ENCODE measurements at regions not wholly inside any gene's neighbourhood (a gene's known extent, or its start where the extent isn't known, plus 50 kb on each side); places are given as distances from the start of the nearest gene placed in this dataset.
A peak's percentile ranks its signal among the peaks of the same experiment; 100 is the strongest.

DNA sequence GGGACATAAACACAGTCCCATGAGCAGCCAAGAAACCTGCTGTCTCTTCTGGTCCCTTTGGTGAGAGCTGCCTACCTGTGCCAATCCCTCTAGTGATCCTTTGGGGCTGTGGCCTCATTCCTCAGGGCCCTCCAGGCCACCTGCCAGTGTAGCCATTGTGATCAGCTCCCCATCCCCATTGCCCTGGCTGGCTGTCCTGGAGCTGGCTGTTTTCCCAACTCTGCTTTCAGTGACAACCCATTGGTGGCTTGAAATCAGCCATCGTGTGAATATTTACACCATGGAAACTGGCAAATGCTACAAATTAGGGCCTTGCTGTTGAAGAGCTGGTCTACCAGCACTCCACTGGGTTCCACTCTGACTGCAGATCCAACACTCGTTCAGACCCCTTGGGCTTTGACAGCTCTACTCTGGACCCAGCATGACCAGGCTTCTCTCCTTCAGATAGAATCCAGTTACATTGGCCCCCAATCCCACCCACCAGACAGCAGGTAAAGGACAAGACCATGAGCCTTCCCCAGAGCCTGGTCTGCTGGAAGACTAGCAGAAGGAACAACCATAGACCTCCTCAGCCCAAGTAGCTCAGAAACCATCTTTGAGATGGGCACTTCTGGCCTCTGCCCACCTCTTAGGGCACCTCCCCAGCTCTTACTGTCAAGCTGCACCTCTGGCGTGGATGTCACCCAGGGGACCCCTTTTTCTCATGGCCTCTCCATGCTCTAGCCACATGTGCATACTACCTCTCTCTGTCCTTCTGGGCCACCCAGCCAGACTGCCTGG, 69.2 kb upstream of the NEK6 start:
- ChIA-PET CTCF (interaction anchor here (1.1 to 2.4 kb wide), 3 partner anchors 8 to 62 kb away, joined by 3 to 11 read pairs (median 4); no protein-coding TSS in a partner anchor), POLR2A (interaction anchor here (1.8 kb wide), 1 partner anchor 9 kb away, joined by 3 read pairs; no protein-coding TSS in a partner anchor)
- Histone ChIP-seq H3K36me3 (ENCODE audit: control insufficient read depth in 4 of 4, insufficient read depth in 4 of 4, low read length in 3 of 4) (no peaks in the 10 kb centered on the region), H3K27ac (ENCODE audit: insufficient read depth in 1 of 2, low read depth in 1 of 2, low read length in 2 of 2, poor library complexity in 1 of 2, severe bottlenecking in 2 of 2) (no peak overlapping the region), H3K4me1 (ENCODE audit: control extremely low read depth in 1 of 4, control insufficient read depth in 4 of 4, insufficient read depth in 4 of 4, low read length in 3 of 4) (no peaks in the 10 kb centered on the region), H3K27me3 (replicated peaks in 2 of 5; ENCODE audit: control insufficient read depth in 4 of 5, insufficient read depth in 5 of 5, low read length in 4 of 5) (no peaks in the 10 kb centered on the region), H3K9me3 (ENCODE audit: control extremely low read depth in 1 of 5, control insufficient read depth in 4 of 5, insufficient read depth in 2 of 5, low read depth in 1 of 5, low read length in 4 of 5) (no peaks in the 10 kb centered on the region), H3K4me3 (ENCODE audit: control insufficient read depth in 1 of 7, extremely low read depth in 1 of 7, insufficient read depth in 4 of 7, low read depth in 2 of 7, low read length in 6 of 7) (no peak overlapping the region)
- 100% methylated on average over 2 of the region's 3 CpGs for WGBS (ENCODE audit: insufficient coverage)
- no peak for DNase-seq

DNA sequence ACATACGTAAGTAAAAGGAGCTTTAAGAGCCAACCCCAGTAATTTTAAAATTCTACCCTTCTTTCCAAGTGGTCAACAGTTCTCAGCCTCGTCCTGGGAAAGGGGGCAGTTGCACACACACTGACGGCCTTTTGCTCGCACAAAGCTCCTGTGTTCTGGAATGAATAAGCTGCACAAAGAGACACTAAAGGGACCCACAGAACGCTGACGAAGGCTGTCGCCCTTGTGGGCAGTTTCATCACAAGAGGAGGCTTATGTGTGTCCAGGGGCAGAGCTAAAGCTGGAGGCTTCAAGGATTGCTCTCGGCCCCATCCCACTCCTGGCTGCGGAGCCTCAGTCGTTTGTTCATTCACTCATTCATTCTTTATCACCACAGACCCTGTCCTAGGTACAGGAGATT, 67.0 kb upstream of the NEK6 start:
- WGBS (ENCODE audit: insufficient coverage): 100% methylated on average over 6 of the region's 10 CpGs
- Histone ChIP-seq H3K4me3 (ENCODE audit: control insufficient read depth in 1 of 7, extremely low read depth in 1 of 7, insufficient read depth in 4 of 7, low read depth in 2 of 7, low read length in 6 of 7) (no peak overlapping the region), H3K27ac (ENCODE audit: insufficient read depth in 1 of 2, low read depth in 1 of 2, low read length in 2 of 2, poor library complexity in 1 of 2, severe bottlenecking in 2 of 2) (no peak overlapping the region), H3K4me1 (ENCODE audit: control extremely low read depth in 1 of 4, control insufficient read depth in 4 of 4, insufficient read depth in 4 of 4, low read length in 3 of 4) (no peaks in the 10 kb centered on the region), H3K36me3 (ENCODE audit: control insufficient read depth in 4 of 4, insufficient read depth in 4 of 4, low read length in 3 of 4) (no peaks in the 10 kb centered on the region), H3K27me3 (replicated peaks in 2 of 5; ENCODE audit: control insufficient read depth in 4 of 5, insufficient read depth in 5 of 5, low read length in 4 of 5) (no peaks in the 10 kb centered on the region), H3K9me3 (ENCODE audit: control extremely low read depth in 1 of 5, control insufficient read depth in 4 of 5, insufficient read depth in 2 of 5, low read depth in 1 of 5, low read length in 4 of 5) (peaks cover 0 to 2% (median 0%) of the 10 kb centered on the region in 5 experiments)
- no peak for DNase-seq
- ChIA-PET POLR2A (interaction anchor here (0.6 kb wide), 1 partner anchor 185 kb away, joined by 3 read pairs; no protein-coding TSS in a partner anchor), CTCF (interaction anchor here (0.7 to 0.8 kb wide), 2 partner anchors 27 to 103 kb away, joined by 3 to 5 read pairs; no protein-coding TSS in a partner anchor)

DNA sequence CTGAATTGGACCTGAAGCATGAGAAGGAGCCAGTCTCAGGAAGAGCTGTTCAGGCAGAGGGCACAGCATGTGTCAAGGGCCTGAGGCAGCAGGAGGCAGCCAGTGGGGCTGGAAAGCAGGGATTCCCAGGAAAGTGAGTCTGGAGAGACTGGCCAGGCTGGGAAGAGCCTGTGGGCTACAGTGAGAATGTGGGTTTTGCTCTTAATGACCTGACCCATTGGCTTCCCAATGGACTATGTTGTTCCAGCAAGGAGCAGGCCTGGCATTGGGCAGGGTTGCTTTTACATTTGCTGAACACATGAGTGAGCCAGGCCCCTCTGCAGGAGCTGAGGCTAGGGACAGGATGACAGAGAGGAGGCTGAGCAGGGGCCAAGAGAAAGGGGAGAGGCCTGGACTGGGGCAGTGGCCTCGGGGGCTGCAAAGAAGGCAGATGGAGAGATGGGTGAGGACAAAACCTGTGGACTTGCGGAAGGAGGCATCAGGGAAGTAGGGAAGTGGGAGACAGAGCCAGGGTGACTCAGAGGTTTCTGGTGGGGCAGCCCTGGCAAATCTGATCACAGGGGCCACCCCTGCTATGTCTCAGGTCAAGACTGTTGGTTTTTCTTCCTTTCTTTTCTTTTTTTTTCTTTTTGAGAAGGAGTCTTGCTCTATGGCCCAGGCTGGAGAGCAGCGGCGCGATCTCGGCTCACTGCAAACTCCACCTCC, 65.9 kb upstream of the NEK6 start:
- DNase-seq: no peak
- POLR2A ChIA-PET: no interaction called here
- CTCF ChIA-PET: interaction anchor here (0.8 kb wide), 1 partner anchor 102 kb away, joined by 3 read pairs; no protein-coding TSS in a partner anchor

DNA sequence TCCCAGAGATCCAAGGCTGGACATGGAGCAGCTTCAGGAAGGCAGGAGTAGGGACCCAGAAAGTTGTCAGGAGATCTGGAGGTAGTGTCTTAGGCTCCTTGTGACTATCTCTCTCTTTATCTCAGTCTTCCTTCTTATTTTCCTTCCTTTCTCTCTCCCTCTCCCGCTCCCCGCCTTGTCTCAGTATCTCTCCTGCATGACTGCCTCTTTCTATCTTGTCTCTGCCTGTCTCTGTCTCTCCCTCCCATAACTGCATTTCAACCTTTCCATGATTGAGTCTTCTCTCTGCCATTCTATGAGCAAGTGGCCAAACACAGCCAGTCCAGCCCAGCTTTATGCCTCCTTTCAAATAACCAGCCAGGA, 61.0 kb upstream of the NEK6 start:
- H3K27ac ChIP-seq (ENCODE audit: insufficient read depth in 1 of 2, low read depth in 1 of 2, low read length in 2 of 2, poor library complexity in 1 of 2, severe bottlenecking in 2 of 2): no peak overlapping the region
- WGBS (ENCODE audit: insufficient coverage): 100% methylated on average over 2 of the region's 2 CpGs

More for the DNA sequence above, 65.9 kb upstream of the NEK6 start:
- peaks cover 0 to 1% (median 0%) of the 10 kb centered on the region in 4 experiments for H3K4me1 ChIP-seq (ENCODE audit: control extremely low read depth in 1 of 4, control insufficient read depth in 4 of 4, insufficient read depth in 4 of 4, low read length in 3 of 4)
- no peak overlapping the region for H3K4me3 ChIP-seq (ENCODE audit: control insufficient read depth in 1 of 7, extremely low read depth in 1 of 7, insufficient read depth in 4 of 7, low read depth in 2 of 7, low read length in 6 of 7)
- 100% methylated on average over 5 of the region's 6 CpGs for WGBS (ENCODE audit: insufficient coverage)
- H3K27ac ChIP-seq (ENCODE audit: insufficient read depth in 1 of 2, low read depth in 1 of 2, low read length in 2 of 2, poor library complexity in 1 of 2, severe bottlenecking in 2 of 2): no peak overlapping the region
- no peaks in the 10 kb centered on the region for H3K27me3 ChIP-seq (replicated peaks in 2 of 5; ENCODE audit: control insufficient read depth in 4 of 5, insufficient read depth in 5 of 5, low read length in 4 of 5)
- peaks cover 0 to 7% (median 0%) of the 10 kb centered on the region in 5 experiments for H3K9me3 ChIP-seq (ENCODE audit: control extremely low read depth in 1 of 5, control insufficient read depth in 4 of 5, insufficient read depth in 2 of 5, low read depth in 1 of 5, low read length in 4 of 5)
- no peaks in the 10 kb centered on the region for H3K36me3 ChIP-seq (ENCODE audit: control insufficient read depth in 4 of 4, insufficient read depth in 4 of 4, low read length in 3 of 4)

DNA sequence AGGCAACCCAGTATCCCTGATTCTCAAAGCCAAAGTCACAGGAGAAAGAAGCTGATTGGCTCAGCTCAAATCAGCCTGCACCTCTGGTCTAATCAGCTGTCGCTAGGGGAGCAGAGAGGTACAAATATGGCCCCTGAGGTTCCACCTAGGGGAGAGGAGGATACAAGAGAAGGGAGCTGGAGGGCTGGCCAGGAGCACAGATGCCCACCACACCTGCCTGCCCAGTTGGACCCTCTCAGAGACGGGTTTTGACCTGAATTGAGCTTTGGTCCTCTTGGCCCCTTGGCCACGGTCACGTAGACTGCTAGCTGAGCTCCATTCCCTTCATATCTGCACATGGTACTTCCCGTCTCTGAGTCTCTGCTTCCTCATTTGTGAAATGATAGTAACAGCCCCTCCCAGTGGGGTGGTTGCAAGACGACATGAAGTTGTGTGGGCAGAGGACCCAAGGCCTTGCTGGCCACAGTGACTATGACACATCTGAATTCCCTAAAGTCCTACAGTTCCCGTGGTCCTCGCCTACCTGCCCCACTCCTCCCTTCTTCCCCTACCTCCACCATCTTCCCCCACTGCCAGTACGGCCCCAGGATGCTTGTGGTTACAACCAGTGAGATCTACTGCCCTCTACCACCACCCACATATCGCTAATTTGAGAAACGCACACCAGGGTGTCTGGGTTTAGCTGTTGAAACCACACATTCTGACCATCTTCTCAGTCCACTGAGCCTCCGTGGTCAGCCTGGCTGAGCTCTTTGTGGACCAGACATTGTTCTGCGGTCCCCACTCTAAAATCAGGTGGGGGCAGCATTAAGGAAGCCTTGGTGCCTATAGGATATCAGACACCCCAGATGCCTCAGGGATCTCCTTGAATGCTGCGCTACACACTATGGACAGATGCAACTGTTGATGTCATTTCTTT, 60.3 kb upstream of the NEK6 start:
- Histone ChIP-seq H3K27ac (ENCODE audit: insufficient read depth in 1 of 2, low read depth in 1 of 2, low read length in 2 of 2, poor library complexity in 1 of 2, severe bottlenecking in 2 of 2) (no peak overlapping the region), H3K27me3 (replicated peaks in 2 of 5; ENCODE audit: control insufficient read depth in 4 of 5, insufficient read depth in 5 of 5, low read length in 4 of 5) (no peaks in the 10 kb centered on the region), H3K36me3 (ENCODE audit: control insufficient read depth in 4 of 4, insufficient read depth in 4 of 4, low read length in 3 of 4) (no peaks in the 10 kb centered on the region), H3K4me1 (ENCODE audit: control extremely low read depth in 1 of 4, control insufficient read depth in 4 of 4, insufficient read depth in 4 of 4, low read length in 3 of 4) (peaks cover 2 to 50% (median 17%) of the 10 kb centered on the region in 4 experiments), H3K4me3 (ENCODE audit: control insufficient read depth in 1 of 7, extremely low read depth in 1 of 7, insufficient read depth in 4 of 7, low read depth in 2 of 7, low read length in 6 of 7) (peak overlapping the region in 2 of 7 experiments; percentile 8 to 35), H3K9me3 (ENCODE audit: control extremely low read depth in 1 of 5, control insufficient read depth in 4 of 5, insufficient read depth in 2 of 5, low read depth in 1 of 5, low read length in 4 of 5) (peaks cover 0 to 8% (median 0%) of the 10 kb centered on the region in 5 experiments)
- 28% methylated on average over 13 of the region's 14 CpGs for WGBS (ENCODE audit: insufficient coverage)
- peak; percentile 73 to 94 (median 90) for DNase-seq
- CTCF ChIA-PET: interaction anchor here (0.7 to 1.7 kb wide), 10 partner anchors 9 to 122 kb away, joined by 3 to 11 read pairs (median 4); no protein-coding TSS in a partner anchor
- POLR2A ChIA-PET: interaction anchor here (1.0 kb wide), 1 partner anchor 9 kb away, joined by 3 read pairs; no protein-coding TSS in a partner anchor

More for the DNA sequence above, 61.0 kb upstream of the NEK6 start:
- H3K9me3 ChIP-seq (ENCODE audit: control extremely low read depth in 1 of 5, control insufficient read depth in 4 of 5, insufficient read depth in 2 of 5, low read depth in 1 of 5, low read length in 4 of 5): peaks cover 0 to 8% (median 0%) of the 10 kb centered on the region in 5 experiments
- no peak for DNase-seq
- peaks cover 2 to 45% (median 12%) of the 10 kb centered on the region in 4 experiments for H3K4me1 ChIP-seq (ENCODE audit: control extremely low read depth in 1 of 4, control insufficient read depth in 4 of 4, insufficient read depth in 4 of 4, low read length in 3 of 4)
- H3K36me3 ChIP-seq (ENCODE audit: control insufficient read depth in 4 of 4, insufficient read depth in 4 of 4, low read length in 3 of 4): no peaks in the 10 kb centered on the region
- no peaks in the 10 kb centered on the region for H3K27me3 ChIP-seq (replicated peaks in 2 of 5; ENCODE audit: control insufficient read depth in 4 of 5, insufficient read depth in 5 of 5, low read length in 4 of 5)
- POLR2A ChIA-PET: no interaction called here
- CTCF ChIA-PET: interaction anchor here (0.7 to 1.7 kb wide), 9 partner anchors 9 to 70 kb away, joined by 3 to 11 read pairs (median 4); no protein-coding TSS in a partner anchor
- no peak overlapping the region for H3K4me3 ChIP-seq (ENCODE audit: control insufficient read depth in 1 of 7, extremely low read depth in 1 of 7, insufficient read depth in 4 of 7, low read depth in 2 of 7, low read length in 6 of 7)

DNA sequence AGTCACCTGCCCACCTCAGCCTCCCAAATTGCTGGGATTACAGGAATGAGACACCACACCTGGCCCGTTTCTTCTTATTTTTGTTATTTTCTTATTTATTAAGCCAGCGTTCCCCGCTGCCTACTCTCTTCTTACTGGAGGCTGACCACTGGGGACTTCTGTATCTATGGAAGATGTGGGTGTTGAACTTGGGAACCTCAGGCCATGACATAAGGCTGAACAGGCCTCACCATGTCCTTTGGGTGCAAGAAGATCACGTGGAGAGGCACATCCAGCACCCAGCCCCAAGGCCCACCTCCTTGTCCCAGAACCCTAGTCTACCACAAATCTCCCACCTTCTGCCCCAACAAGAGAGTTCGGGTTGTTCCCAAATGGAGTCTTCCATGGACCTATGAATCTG, 59.4 kb upstream of the NEK6 start:
- ChIA-PET POLR2A (interaction anchor here (1.0 kb wide), 1 partner anchor 10 kb away, joined by 3 read pairs; no protein-coding TSS in a partner anchor), CTCF (interaction anchor here (0.8 to 1.4 kb wide), 6 partner anchors 8 to 29 kb away, joined by 3 to 7 read pairs (median 3); no protein-coding TSS in a partner anchor)
- H3K4me1 ChIP-seq (ENCODE audit: control extremely low read depth in 1 of 4, control insufficient read depth in 4 of 4, insufficient read depth in 4 of 4, low read length in 3 of 4): peaks cover 7 to 59% (median 25%) of the 10 kb centered on the region in 4 experiments
- no peak overlapping the region for H3K27ac ChIP-seq (ENCODE audit: insufficient read depth in 1 of 2, low read depth in 1 of 2, low read length in 2 of 2, poor library complexity in 1 of 2, severe bottlenecking in 2 of 2)
- no peaks in the 10 kb centered on the region for H3K27me3 ChIP-seq (replicated peaks in 2 of 5; ENCODE audit: control insufficient read depth in 4 of 5, insufficient read depth in 5 of 5, low read length in 4 of 5)
- H3K9me3 ChIP-seq (ENCODE audit: control extremely low read depth in 1 of 5, control insufficient read depth in 4 of 5, insufficient read depth in 2 of 5, low read depth in 1 of 5, low read length in 4 of 5): peaks cover 0 to 8% (median 0%) of the 10 kb centered on the region in 5 experiments
- H3K36me3 ChIP-seq (ENCODE audit: control insufficient read depth in 4 of 4, insufficient read depth in 4 of 4, low read length in 3 of 4): no peaks in the 10 kb centered on the region
- WGBS (ENCODE audit: insufficient coverage): 96% methylated on average over 5 of the region's 5 CpGs
- H3K4me3 ChIP-seq (ENCODE audit: control insufficient read depth in 1 of 7, extremely low read depth in 1 of 7, insufficient read depth in 4 of 7, low read depth in 2 of 7, low read length in 6 of 7): no peak overlapping the region
- DNase-seq: no peak
